H9 (cell line): ENCODE measurements at regions not wholly inside any gene's neighbourhood (a gene's known extent, or its start where the extent isn't known, plus 50 kb on each side); places are given as distances from the start of the nearest gene placed in this dataset.

ENCODE experiments used
- DNase-seq: peaks from one replicate; pipeline ENCODE4 v3.0.0-alpha.2; 2017
- H2AFZ ChIP-seq: one replicate; pipeline ENCODE4 v1.6.1; 2013; ENCODE audit warnings: mild to moderate bottlenecking, low read length, control low read depth, moderate library complexity
- H2AK5ac ChIP-seq: 2 replicates; pipeline ENCODE4 v1.6.1; 2013; ENCODE audit warnings: low read length, control low read depth, mixed read lengths; ENCODE audit not compliant: insufficient read length
- H2BK120ac ChIP-seq: one replicate; pipeline ENCODE4 v1.6.1; 2013; ENCODE audit warnings: low read depth, mild to moderate bottlenecking, low read length, control low read depth, inconsistent platforms; ENCODE audit not compliant: poor library complexity, severe bottlenecking
- H2BK12ac ChIP-seq: 2 replicates; pipeline ENCODE4 v1.6.1; 2013; ENCODE audit warnings: low read length, control low read depth, mixed read lengths, low read depth; ENCODE audit not compliant: insufficient read length
- H2BK15ac ChIP-seq: 2 replicates; pipeline ENCODE4 v1.6.1; 2013; ENCODE audit warnings: low read depth, low read length, control low read depth
- H2BK20ac ChIP-seq: one replicate; pipeline ENCODE4 v1.6.1; 2013; ENCODE audit warnings: low read depth, mild to moderate bottlenecking, low read length, control low read depth, inconsistent platforms; ENCODE audit not compliant: poor library complexity, severe bottlenecking
- H2BK5ac ChIP-seq: 2 replicates; pipeline ENCODE4 v1.6.1; 2013; ENCODE audit warnings: low read length, control low read depth, mixed read lengths; ENCODE audit not compliant: insufficient read length
- H3K14ac ChIP-seq: 2 replicates; pipeline ENCODE4 v1.6.1; 2013; ENCODE audit warnings: low read length, control low read depth; ENCODE audit not compliant: insufficient read depth
- H3K18ac ChIP-seq: 2 replicates; pipeline ENCODE4 v1.6.1; 2013; ENCODE audit warnings: low read depth, mild to moderate bottlenecking, mixed read lengths, low read length, control low read depth; ENCODE audit not compliant: insufficient read length
- H3K23ac ChIP-seq: 2 replicates; pipeline ENCODE4 v1.6.1; 2013; ENCODE audit warnings: low read length, control low read depth, mixed read lengths, low read depth; ENCODE audit not compliant: insufficient read length
- H3K23me2 ChIP-seq: 2 replicates; pipeline ENCODE4 v1.6.1; 2013; ENCODE audit warnings: low read depth, mild to moderate bottlenecking, mixed read lengths, low read length, control low read depth; ENCODE audit not compliant: insufficient read length, poor library complexity, severe bottlenecking
- H3K27ac ChIP-seq: 2 replicates; pipeline ENCODE4 v1.5.1; 2013; ENCODE audit warnings: low read length, control low read depth, mixed read lengths, low read depth; ENCODE audit not compliant: insufficient read length
- H3K27me3 ChIP-seq: 2 replicates; pipeline ENCODE4 v1.6.1; 2013; ENCODE audit warnings: low read length, control low read depth, inconsistent platforms; ENCODE audit not compliant: insufficient read depth
- H3K4ac ChIP-seq: 2 replicates; pipeline ENCODE4 v1.6.1; 2013; ENCODE audit warnings: low read depth, mild to moderate bottlenecking, control low read depth, inconsistent platforms, low read length, moderate library complexity
- H3K4me1 ChIP-seq: 2 replicates; pipeline ENCODE4 v1.6.1; 2013; ENCODE audit warnings: low read length, control low read depth, inconsistent platforms; ENCODE audit not compliant: insufficient read depth
- H3K4me2 ChIP-seq: 2 replicates; pipeline ENCODE4 v1.6.1; 2013; ENCODE audit warnings: low read length, control low read depth, mixed read lengths; ENCODE audit not compliant: insufficient read length, insufficient read depth
- H3K56ac ChIP-seq: 2 replicates; pipeline ENCODE4 v1.6.1; 2013; ENCODE audit warnings: low read depth, mild to moderate bottlenecking, mixed read lengths, low read length, control low read depth; ENCODE audit not compliant: insufficient read length
- H3K79me1 ChIP-seq: 2 replicates; pipeline ENCODE4 v1.6.1; 2013; ENCODE audit warnings: low read depth, mild to moderate bottlenecking, moderate library complexity, low read length, control low read depth, inconsistent platforms; ENCODE audit not compliant: insufficient read depth, poor library complexity, severe bottlenecking
- H3K79me2 ChIP-seq: 2 replicates; pipeline ENCODE4 v1.6.1; 2013; ENCODE audit warnings: low read length, control low read depth, inconsistent platforms; ENCODE audit not compliant: insufficient read depth
- H3K9ac ChIP-seq: 2 replicates; pipeline ENCODE4 v1.6.1; 2013; ENCODE audit warnings: low read length, control low read depth, mixed read lengths; ENCODE audit not compliant: insufficient read length; ENCODE audit errors: extremely low read depth
- H3K9me3 ChIP-seq: one replicate; pipeline ENCODE4 v1.6.1; 2013; ENCODE audit warnings: low read depth, low read length, inconsistent platforms; ENCODE audit not compliant: control insufficient read depth
- H3T11ph ChIP-seq: one replicate; pipeline ENCODE4 v1.6.1; 2013; ENCODE audit warnings: mild to moderate bottlenecking, low read length, control low read depth, inconsistent platforms
- H4K20me1 ChIP-seq: one replicate; pipeline ENCODE4 v1.6.1; 2013; ENCODE audit not compliant: control insufficient read depth, insufficient read length, insufficient read depth
- H4K5ac ChIP-seq: 2 replicates; pipeline ENCODE4 v1.6.1; 2013; ENCODE audit warnings: low read depth, mild to moderate bottlenecking, mixed read lengths, low read length, control low read depth; ENCODE audit not compliant: insufficient read length
- H4K8ac ChIP-seq: replicated peaks from 2 replicates; pipeline ENCODE4 v1.6.1; 2013; ENCODE audit warnings: low read length, control low read depth, mixed read lengths, low read depth; ENCODE audit not compliant: insufficient read length
- H4K91ac ChIP-seq: 2 replicates; pipeline ENCODE4 v1.6.1; 2013; ENCODE audit warnings: low read depth, mild to moderate bottlenecking, moderate library complexity, mixed read lengths, low read length, control low read depth; ENCODE audit not compliant: insufficient read length
- H3K27ac Mint-ChIP-seq, 3 experiments: 2 replicates in 2 of 3; 3 replicates in 1 of 3; pipeline ENCODE4 v1.8.0; 2020 to 2021; ENCODE audit warnings: mixed read lengths in 3 of 3, mild to moderate bottlenecking in 1 of 3, moderate library complexity in 1 of 3
- H3K27me3 Mint-ChIP-seq: 2 replicates; pipeline ENCODE4 v1.8.0; 2021; ENCODE audit warnings: low read depth, mild to moderate bottlenecking, moderate library complexity, mixed read lengths
- H3K36me3 Mint-ChIP-seq, 3 experiments: 2 replicates in 2 of 3; 3 replicates in 1 of 3; pipeline ENCODE4 v1.8.0; 2020 to 2021; ENCODE audit warnings: low read depth in 3 of 3, mixed read lengths in 3 of 3; ENCODE audit not compliant: insufficient read depth in 1 of 3
- H3K4me1 Mint-ChIP-seq, 2 experiments: 2 replicates each; pipeline ENCODE4 v1.8.0; 2020; ENCODE audit warnings: mixed read lengths in 2 of 2
- H3K4me3 Mint-ChIP-seq, 2 experiments: 2 replicates in 1 of 2; 3 replicates in 1 of 2; pipeline ENCODE4 v1.8.0; 2020 to 2021; ENCODE audit warnings: mild to moderate bottlenecking in 2 of 2, mixed read lengths in 2 of 2, moderate library complexity in 1 of 2
- H3K9me3 Mint-ChIP-seq, 2 experiments: 2 replicates in 1 of 2; 3 replicates in 1 of 2; pipeline ENCODE4 v1.8.0; 2020; ENCODE audit warnings: mild to moderate bottlenecking in 2 of 2, mixed read lengths in 2 of 2, moderate library complexity in 1 of 2
- CTCF ChIP-seq: fragments of 200-600 bp; sonication (generic); conservative IDR thresholded peaks from 3 replicates; pipeline ENCODE4 v1.8.0; 2021; ENCODE audit warnings: antibody characterized with exemption, mild to moderate bottlenecking
- WGBS: extraction: QIAGEN DNeasy Blood & Tissue Kit; methylation state at CpG from one replicate; pipeline ENCODE4 v1.1.7; 2013; ENCODE audit warnings: missing lambda C conversion rate, low lambda C conversion rate, mixed read lengths; ENCODE audit not compliant: insufficient read length; ENCODE audit errors: extremely low coverage; 5-methylcytosine and 5-hydroxymethylcytosine counted together

GRCh38 chr1:4253935-4254334 is 353.9 kb upstream of the C1orf174 start:
- H3K9me3 ChIP-seq = peaks cover 14% of the 10 kb centered on the region
- H3K36me3 Mint-ChIP-seq = peaks cover 17 to 31% (median 19%) of the 10 kb centered on the region in 3 experiments
- no peak overlapping the region for H3K4me2 ChIP-seq
- H3K4me1 Mint-ChIP-seq = no peaks in the 10 kb centered on the region
- H4K8ac ChIP-seq = no peak overlapping the region
- H2BK15ac ChIP-seq = no peak overlapping the region
- no peak overlapping the region for H3K18ac ChIP-seq
- H2AK5ac ChIP-seq = no peak overlapping the region
- H2AFZ ChIP-seq = no peak overlapping the region
- H4K5ac ChIP-seq = no peak overlapping the region
- H3K27ac Mint-ChIP-seq = peak overlapping the region in 1 of 3 experiments; percentile 82; a peak in 1 of 7 replicates
- H3K14ac ChIP-seq = no peak overlapping the region
- H3K27me3 ChIP-seq = no peaks in the 10 kb centered on the region
- no peak overlapping the region for H2BK12ac ChIP-seq
- no peaks in the 10 kb centered on the region for H3K79me1 ChIP-seq
- no peak for TF ChIP-seq CTCF
- H3K27ac ChIP-seq = no peak overlapping the region
- H3K23me2 ChIP-seq = no peaks in the 10 kb centered on the region
- H3K56ac ChIP-seq = no peak overlapping the region
- H3K9me3 Mint-ChIP-seq = peaks cover 30 to 40% of the 10 kb centered on the region in 2 experiments
- no peak overlapping the region for H3T11ph ChIP-seq
- H4K91ac ChIP-seq = no peak overlapping the region
- no peaks in the 10 kb centered on the region for H3K4me1 ChIP-seq
- H2BK120ac ChIP-seq = no peak overlapping the region
- H3K79me2 ChIP-seq = no peaks in the 10 kb centered on the region
- DNase-seq = no peak
- no peak overlapping the region for H3K9ac ChIP-seq
- peaks cover 9% of the 10 kb centered on the region for H3K27me3 Mint-ChIP-seq
- no peaks in the 10 kb centered on the region for H4K20me1 ChIP-seq
- H3K23ac ChIP-seq = no peak overlapping the region
- H2BK20ac ChIP-seq = no peak overlapping the region
- H3K4me3 Mint-ChIP-seq = no peak overlapping the region
- H2BK5ac ChIP-seq = no peak overlapping the region
- H3K4ac ChIP-seq = no peak overlapping the region
- no CpG with 5 or more reads among the region's 4 CpGs for WGBS
